Gastroesophageal sphincter (tissue), 4 donors: ENCODE measurements at regions not wholly inside any gene's neighbourhood (a gene's known extent, or its start where the extent isn't known, plus 50 kb on each side); places are given as distances from the start of the nearest gene placed in this dataset.
"Not testable (repeated sequence)": the region's sequence is repeated elsewhere in the genome, so short reads cannot be mapped to it uniquely, and the experiment has no call there.

Experiments
- ATAC-seq: fragments of 150-250 bp; one replicate; pipeline ENCODE4 v1.9.1; 2016; ENCODE audit warnings: mild to moderate bottlenecking, moderate library complexity
- H3K27ac ChIP-seq, 4 donors: fragments of 200-600 bp; sonication (generic) in 3 of 4; 1 replicate in 3 of 4; 2 replicates in 1 of 4; pipeline ENCODE4 v1.5.1; 2016 to 2019
- H3K27me3 ChIP-seq: fragments of 200-600 bp; sonication (generic); one replicate; pipeline ENCODE4 v1.5.1; 2019
- H3K36me3 ChIP-seq, 2 donors: fragments of 200-600 bp; sonication (generic); one replicate each; pipeline ENCODE4 v1.5.1; 2019; ENCODE audit warnings: control low read depth in 1 of 2
- H3K4me1 ChIP-seq, 3 donors: fragments of 200-600 bp; sonication (generic); 1 replicate in 2 of 3; 2 replicates in 1 of 3; pipeline ENCODE4 v1.5.1; 2016 to 2019; ENCODE audit warnings: control low read depth in 2 of 3
- H3K4me3 ChIP-seq, 2 donors: fragments of 200-600 bp; sonication (generic); one replicate each; pipeline ENCODE4 v1.5.1; 2019; ENCODE audit warnings: mild to moderate bottlenecking in 1 of 2, moderate library complexity in 1 of 2
- H3K9me3 ChIP-seq, 3 donors: fragments of 200-600 bp; sonication (generic); one replicate each; pipeline ENCODE4 v1.5.1; 2017 to 2019; ENCODE audit warnings: control low read depth in 2 of 3
- EP300 ChIP-seq: sonication (generic); formaldehyde crosslinking; IDR thresholded peaks from one replicate; pipeline ENCODE4 v1.6.1; 2017; ENCODE audit warnings: antibody characterized with exemption, mild to moderate bottlenecking
- POLR2A ChIP-seq, 2 donors: fragments of 450-650 bp; IDR thresholded peaks; one replicate each; pipeline ENCODE4 v1.6.1; 2017; ENCODE audit warnings: antibody characterized with exemption in 2 of 2, mild to moderate bottlenecking in 2 of 2, moderate library complexity in 1 of 2
- POLR2AphosphoS5 ChIP-seq: sonication (generic); formaldehyde crosslinking; IDR thresholded peaks from one replicate; pipeline ENCODE4 v1.6.1; 2017; ENCODE audit warnings: antibody characterized with exemption
- WGBS, 2 donors: methylation state at CpG; one replicate each; pipeline ENCODE4 v1.1.5; 2018; ENCODE audit warnings: low coverage in 1 of 2; 5-methylcytosine and 5-hydroxymethylcytosine counted together
- TF ChIP-seq, protein P1 (sequence below), 4 experiments: fragments of 200-600 bp in 2 of 4; fragments of 450-650 bp in 2 of 4; sonication (generic) in 1 of 4; IDR thresholded peaks; one replicate each; pipeline ENCODE4 v1.5.1; 2017 to 2019; ENCODE audit warnings: antibody characterized with exemption in 4 of 4, mild to moderate bottlenecking in 2 of 4, moderate library complexity in 2 of 4

DNA sequence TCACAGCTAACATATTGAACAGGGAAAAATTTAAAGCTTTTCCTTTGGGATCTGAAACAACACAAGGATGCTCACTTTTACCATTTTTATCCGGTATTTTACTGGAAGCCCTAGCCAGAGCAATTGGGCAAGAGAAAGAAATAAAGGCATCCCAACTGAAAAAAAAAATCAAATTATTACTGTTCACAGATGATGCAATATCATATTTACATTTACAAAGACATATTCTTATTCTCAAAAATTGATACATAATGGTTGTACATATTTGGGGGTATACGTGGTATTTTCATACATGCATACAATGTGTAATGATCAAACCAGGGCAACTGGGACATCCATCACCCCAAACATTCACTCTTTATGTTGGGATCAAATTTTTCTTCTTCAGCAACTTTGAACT lies 337.0 kb upstream of the SLC7A11 start:
- no peaks in the 10 kb centered on the region for H3K27me3 ChIP-seq
- no peak for ATAC-seq
- no peak overlapping the region for H3K27ac ChIP-seq
- H3K4me3 ChIP-seq, result no peak overlapping the region
- H3K9me3 ChIP-seq, result peaks cover 0 to 46% (median 0%) of the 10 kb centered on the region in 3 donors
- TF ChIP-seq POLR2A (IDR thresholded peaks at IDR 0.05) (no peak), POLR2AphosphoS5 (no peak), EP300 (no peak)
- TF ChIP-seq, protein P1, sequence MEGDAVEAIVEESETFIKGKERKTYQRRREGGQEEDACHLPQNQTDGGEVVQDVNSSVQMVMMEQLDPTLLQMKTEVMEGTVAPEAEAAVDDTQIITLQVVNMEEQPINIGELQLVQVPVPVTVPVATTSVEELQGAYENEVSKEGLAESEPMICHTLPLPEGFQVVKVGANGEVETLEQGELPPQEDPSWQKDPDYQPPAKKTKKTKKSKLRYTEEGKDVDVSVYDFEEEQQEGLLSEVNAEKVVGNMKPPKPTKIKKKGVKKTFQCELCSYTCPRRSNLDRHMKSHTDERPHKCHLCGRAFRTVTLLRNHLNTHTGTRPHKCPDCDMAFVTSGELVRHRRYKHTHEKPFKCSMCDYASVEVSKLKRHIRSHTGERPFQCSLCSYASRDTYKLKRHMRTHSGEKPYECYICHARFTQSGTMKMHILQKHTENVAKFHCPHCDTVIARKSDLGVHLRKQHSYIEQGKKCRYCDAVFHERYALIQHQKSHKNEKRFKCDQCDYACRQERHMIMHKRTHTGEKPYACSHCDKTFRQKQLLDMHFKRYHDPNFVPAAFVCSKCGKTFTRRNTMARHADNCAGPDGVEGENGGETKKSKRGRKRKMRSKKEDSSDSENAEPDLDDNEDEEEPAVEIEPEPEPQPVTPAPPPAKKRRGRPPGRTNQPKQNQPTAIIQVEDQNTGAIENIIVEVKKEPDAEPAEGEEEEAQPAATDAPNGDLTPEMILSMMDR (IDR thresholded peaks at IDR 0.05), result no peak
- no peaks in the 10 kb centered on the region for H3K4me1 ChIP-seq
- 97 to 100% methylated on average over 2 of the region's 2 CpGs for WGBS, 2 donors
- no peaks in the 10 kb centered on the region for H3K36me3 ChIP-seq

DNA sequence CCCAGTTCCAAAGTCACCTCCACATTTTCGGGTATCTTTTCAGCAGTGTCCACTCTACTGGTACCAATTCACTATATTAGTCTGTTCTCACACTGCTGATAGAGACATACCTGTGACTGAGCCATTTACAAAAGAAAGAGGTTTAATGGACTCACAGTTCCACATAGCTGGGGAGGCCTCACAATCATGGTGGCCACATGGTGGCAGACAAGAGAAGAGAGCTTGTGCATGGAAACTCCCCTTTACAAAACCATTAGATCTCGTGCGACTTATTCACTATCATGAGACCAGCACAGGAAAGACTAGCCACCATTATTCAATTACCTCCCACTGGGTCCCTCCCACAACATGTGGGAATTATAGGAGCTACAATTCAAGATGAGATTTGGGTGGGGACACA lies 335.7 kb upstream of the SLC7A11 start:
- not testable (repeated sequence) for H3K4me3 ChIP-seq, H3K4me1 ChIP-seq, H3K27me3 ChIP-seq, H3K27ac ChIP-seq, H3K36me3 ChIP-seq, ATAC-seq
- 81 to 83% methylated on average over 2 to 3 of the region's 3 CpGs for WGBS, 2 donors
- peaks cover 0 to 46% (median 0%) of the 10 kb centered on the region in 3 donors for H3K9me3 ChIP-seq

DNA sequence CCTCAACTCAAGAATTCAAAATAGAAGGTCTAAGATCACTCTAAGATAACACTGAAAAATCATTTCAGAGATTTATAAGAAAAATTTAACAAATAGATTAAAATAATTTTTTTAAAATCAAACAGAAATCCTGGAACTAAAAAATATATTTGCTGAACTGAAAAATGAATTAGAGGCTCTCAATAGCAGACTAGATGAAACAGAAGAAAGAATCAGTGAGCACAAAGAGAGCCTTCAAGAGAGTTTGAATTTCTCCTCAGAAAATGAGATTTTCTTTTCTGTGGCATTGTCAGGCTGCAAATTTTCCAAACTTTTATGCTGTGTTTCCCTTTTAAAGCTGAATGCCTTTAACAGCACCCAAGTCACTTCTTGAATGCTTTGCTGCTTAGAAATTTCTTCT lies 335.0 kb upstream of the SLC7A11 start:
- TF ChIP-seq POLR2AphosphoS5 (no peak), EP300 (no peak), POLR2A (IDR thresholded peaks at IDR 0.05) (no peak)
- TF ChIP-seq, protein P1 (IDR thresholded peaks at IDR 0.05), result no peak
- no peak overlapping the region for H3K4me3 ChIP-seq
- H3K9me3 ChIP-seq, result peaks cover 0 to 46% (median 0%) of the 10 kb centered on the region in 3 donors
- H3K27ac ChIP-seq, result no peak overlapping the region
- H3K36me3 ChIP-seq, result no peaks in the 10 kb centered on the region
- no peaks in the 10 kb centered on the region for H3K27me3 ChIP-seq
- H3K4me1 ChIP-seq, result peaks cover 0 to 3% (median 0%) of the 10 kb centered on the region in 3 donors
- ATAC-seq, result no peak

DNA sequence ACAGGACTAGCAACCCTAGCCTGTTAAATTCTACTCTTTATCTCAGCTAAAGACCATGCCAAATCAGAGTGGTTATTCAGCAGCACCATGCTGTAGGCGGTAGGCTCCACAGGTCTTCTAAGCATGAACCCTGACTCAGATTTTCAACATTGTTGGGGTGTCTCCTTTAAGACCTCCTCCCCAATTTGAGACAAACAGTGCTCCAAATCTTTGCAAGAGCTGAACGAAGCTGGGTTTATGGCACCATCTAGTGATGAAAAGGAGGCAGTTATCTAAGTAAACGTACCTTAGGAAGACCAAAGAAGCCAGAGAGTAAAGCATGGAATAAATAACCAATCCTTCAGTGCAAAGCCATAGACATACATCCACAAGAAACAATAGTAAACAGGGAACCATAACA lies 334.5 kb upstream of the SLC7A11 start:
- H3K27me3 ChIP-seq, result no peaks in the 10 kb centered on the region
- no peaks in the 10 kb centered on the region for H3K36me3 ChIP-seq
- TF ChIP-seq, protein P1 (IDR thresholded peaks at IDR 0.05), result no peak
- TF ChIP-seq POLR2AphosphoS5 (no peak), POLR2A (IDR thresholded peaks at IDR 0.05) (no peak), EP300 (no peak)
- peaks cover 0 to 46% (median 0%) of the 10 kb centered on the region in 3 donors for H3K9me3 ChIP-seq
- H3K27ac ChIP-seq, result no peak overlapping the region
- ATAC-seq, result no peak
- H3K4me1 ChIP-seq, result peaks cover 0 to 3% (median 0%) of the 10 kb centered on the region in 3 donors
- WGBS, 2 donors, result 60 to 79% methylated on average over 2 of the region's 3 CpGs
- H3K4me3 ChIP-seq, result no peak overlapping the region

DNA sequence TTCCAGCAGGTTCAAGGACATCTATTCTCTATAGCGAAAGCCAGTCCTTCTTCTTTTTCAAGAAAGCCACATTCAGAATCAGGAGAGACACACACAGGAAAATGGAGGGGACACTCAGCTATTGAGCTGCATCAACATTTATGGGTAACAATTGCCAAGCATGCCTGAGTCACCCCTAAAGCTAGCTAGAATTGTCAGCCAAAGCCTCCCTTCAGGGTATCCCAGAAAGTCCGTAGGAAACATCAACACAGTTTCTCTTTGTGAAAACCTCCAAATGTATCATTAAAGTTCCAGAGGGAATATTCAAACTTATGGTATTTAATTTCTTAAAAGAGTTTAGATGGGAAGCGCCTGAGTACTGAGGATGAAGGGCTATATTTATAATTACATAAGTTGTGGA lies 331.1 kb upstream of the SLC7A11 start:
- no peak for ATAC-seq
- Histone ChIP-seq H3K4me1 (peaks cover 0 to 3% (median 0%) of the 10 kb centered on the region in 3 donors), H3K36me3 (no peaks in the 10 kb centered on the region), H3K9me3 (peaks cover 0 to 23% (median 0%) of the 10 kb centered on the region in 3 donors), H3K27ac (no peak overlapping the region), H3K4me3 (no peak overlapping the region), H3K27me3 (no peaks in the 10 kb centered on the region)
- TF ChIP-seq EP300, result no peak
- 38 to 43% methylated on average over 3 of the region's 3 CpGs for WGBS, 2 donors

DNA sequence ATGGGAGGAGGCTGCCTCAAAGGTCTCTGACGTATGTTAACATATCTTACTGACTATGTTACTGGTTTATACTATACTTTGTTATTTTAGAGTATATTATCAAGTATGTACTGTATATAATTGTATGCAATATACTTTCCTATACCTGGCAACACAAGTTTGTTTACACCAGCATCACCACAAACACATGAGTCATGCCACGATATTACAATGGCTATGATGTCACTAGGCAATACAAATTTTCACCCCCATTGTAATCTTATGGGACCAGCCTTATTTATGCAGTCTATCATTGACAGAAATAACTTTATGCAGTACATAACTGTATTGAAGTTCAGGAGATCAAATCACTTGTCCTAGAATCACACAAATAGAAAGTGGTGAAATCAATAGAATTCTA lies 329.9 kb upstream of the SLC7A11 start:
- TF ChIP-seq POLR2A (IDR thresholded peaks at IDR 0.05) (no peak), POLR2AphosphoS5 (no peak), EP300 (no peak)
- TF ChIP-seq, protein P1 (IDR thresholded peaks at IDR 0.05), result no peak
- 74 to 84% methylated on average over 2 of the region's 2 CpGs for WGBS, 2 donors
- Histone ChIP-seq H3K27ac (no peak overlapping the region), H3K9me3 (peaks cover 0 to 10% (median 0%) of the 10 kb centered on the region in 3 donors), H3K36me3 (no peaks in the 10 kb centered on the region), H3K4me3 (no peak overlapping the region), H3K27me3 (no peaks in the 10 kb centered on the region), H3K4me1 (peaks cover 0 to 3% (median 0%) of the 10 kb centered on the region in 3 donors)
- ATAC-seq, result no peak
